ENCODE measurements at regions not wholly inside any gene's neighbourhood (a gene's known extent, or its start where the extent isn't known, plus 50 kb on each side); places are given as distances from the start of the nearest gene placed in this dataset.

DNA sequence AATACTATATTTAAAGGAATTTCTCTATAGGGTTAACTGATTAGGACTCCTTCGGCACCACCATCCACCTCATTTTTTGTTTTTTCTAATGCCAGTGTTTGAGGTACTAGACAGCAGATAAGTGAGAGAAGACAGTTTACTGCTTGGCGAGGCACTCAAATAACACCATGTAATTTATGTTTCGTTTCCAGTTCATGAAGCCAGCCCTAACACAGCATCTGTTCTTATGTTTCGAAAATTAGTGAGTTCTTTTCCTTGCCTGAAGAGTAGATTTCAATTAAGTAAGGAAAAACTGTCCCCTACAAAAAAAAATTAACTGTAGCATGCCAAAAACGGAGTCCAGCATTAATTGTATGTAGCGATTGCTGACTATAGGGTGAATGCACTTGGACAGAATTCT, 409.1 kb downstream of the TBC1D4 start:
- TF ChIP-seq CTCF (IDR thresholded peaks at IDR 0.05), result no peak
- no peak for TF ChIP-seq POLR2A (IDR thresholded peaks at IDR 0.05)
